Fibroblast of lung (primary cell): ENCODE measurements at regions not wholly inside any gene's neighbourhood (a gene's known extent, or its start where the extent isn't known, plus 50 kb on each side); places are given as distances from the start of the nearest gene placed in this dataset.

Experiments used
- CTCF ChIP-seq, 2 donors: IDR thresholded peaks in 1 of 2; conservative IDR thresholded peaks in 1 of 2; 1 replicate in 1 of 2; 2 replicates in 1 of 2; pipeline ENCODE4 v1.5.1; 2011 to 2012; ENCODE audit warnings: low read length in 2 of 2, control low read depth in 1 of 2, inconsistent platforms in 1 of 2, low read depth in 1 of 2, mild to moderate bottlenecking in 1 of 2
- EZH2 ChIP-seq: IDR thresholded peaks from 2 replicates; pipeline ENCODE4 v1.5.1; 2012; ENCODE audit warnings: low read length, control low read depth, mild to moderate bottlenecking; ENCODE audit errors: missing control alignments

- TF ChIP-seq CTCF (conservative IDR thresholded peaks at IDR 0.05 in 1 of 2, IDR thresholded peaks at IDR 0.05 in 1 of 2; ENCODE audit: low read depth in 1 of 2, low read length in 2 of 2) = no peak
- TF ChIP-seq EZH2 = no peak
These were observed 145.6 kb downstream of the SPATA18 start for GRCh38 chr4:52196606-52197130.
